ENCODE measurements at regions not wholly inside any gene's neighbourhood (a gene's known extent, or its start where the extent isn't known, plus 50 kb on each side); places are given as distances from the start of the nearest gene placed in this dataset.
A peak's percentile ranks its signal among the peaks of the same experiment; 100 is the strongest.
"Not testable (repeated sequence)": the region's sequence is repeated elsewhere in the genome, so short reads cannot be mapped to it uniquely, and the experiment has no call there.

DNA sequence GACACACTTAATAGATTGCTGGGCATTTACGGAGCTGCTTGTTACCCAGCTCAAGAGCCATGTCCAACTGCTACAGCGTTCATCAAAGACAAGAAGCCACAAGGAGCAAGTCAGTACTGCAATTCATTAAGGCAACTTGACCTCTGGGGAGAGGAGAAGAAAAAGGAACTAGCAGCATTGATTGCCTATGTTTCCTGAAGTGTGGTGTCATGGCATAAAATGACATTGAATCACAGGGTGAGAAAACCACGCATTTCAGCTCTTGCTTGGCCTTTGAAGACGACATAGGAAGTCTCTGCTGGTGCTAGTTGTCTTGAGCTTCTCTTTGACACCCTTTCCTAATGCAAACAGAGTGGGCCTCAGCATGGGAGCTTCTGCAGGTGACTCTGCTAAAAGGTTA is 139.1 kb downstream of the CDH26 start:
- no peak for DNase-seq (ENCODE audit: low read depth)

GRCh38 chr20:60100780-60101179 is 142.6 kb downstream of the CDH26 start:
- no peak for DNase-seq (ENCODE audit: low read depth)

GRCh38 chr20:60101201-60101890 is 143.1 kb downstream of the CDH26 start:
- no peak for DNase-seq (ENCODE audit: low read depth)

DNA sequence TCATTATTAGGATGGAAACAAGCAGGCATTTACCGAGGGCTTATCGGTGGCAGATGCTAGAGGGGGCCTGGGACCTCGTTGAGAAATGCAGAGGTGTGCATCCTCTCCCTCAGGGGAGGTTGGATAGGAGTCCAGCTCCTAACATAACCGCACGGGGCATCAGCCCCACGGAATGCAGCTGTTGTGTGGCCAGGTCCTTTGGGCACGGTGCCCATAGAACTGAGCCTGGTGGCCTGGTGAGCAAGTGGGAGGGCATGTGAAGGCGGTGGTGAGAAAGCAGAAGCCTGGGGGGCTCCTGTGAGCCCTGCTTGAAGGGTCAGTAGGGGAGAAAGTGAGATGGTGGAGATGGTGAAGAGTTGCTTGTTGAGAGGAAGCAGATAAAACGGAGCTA is 143.7 kb downstream of the CDH26 start:
- DNase-seq (ENCODE audit: low read depth) = no peak

GRCh38 chr20:60102665-60103210 is 144.5 kb downstream of the CDH26 start:
- no peak for DNase-seq (ENCODE audit: low read depth)

GRCh38 chr20:60104993-60105803 is 147.0 kb downstream of the CDH26 start:
- no peak for DNase-seq (ENCODE audit: low read depth)

DNA sequence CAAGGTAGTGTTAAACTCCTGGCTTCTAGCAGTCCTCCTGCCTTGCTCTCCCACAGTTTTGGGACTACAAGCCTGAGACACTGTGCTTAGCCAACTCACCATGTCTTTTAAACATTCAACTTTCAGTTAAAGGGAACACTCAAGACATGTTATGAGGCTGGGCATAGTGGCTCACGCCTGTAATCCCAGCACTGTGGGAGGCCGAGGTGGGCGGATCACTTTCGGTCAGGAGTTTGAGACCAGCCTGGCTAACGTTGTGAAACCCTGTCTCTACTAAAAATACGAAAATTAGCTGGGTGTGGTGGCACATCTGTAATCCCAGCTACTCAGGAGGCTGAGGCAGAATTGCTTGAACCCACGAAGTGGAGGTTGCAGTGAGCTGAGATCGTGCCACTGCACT is 148.0 kb downstream of the CDH26 start:
- DNase-seq (ENCODE audit: low read depth) = not testable (repeated sequence)

DNA sequence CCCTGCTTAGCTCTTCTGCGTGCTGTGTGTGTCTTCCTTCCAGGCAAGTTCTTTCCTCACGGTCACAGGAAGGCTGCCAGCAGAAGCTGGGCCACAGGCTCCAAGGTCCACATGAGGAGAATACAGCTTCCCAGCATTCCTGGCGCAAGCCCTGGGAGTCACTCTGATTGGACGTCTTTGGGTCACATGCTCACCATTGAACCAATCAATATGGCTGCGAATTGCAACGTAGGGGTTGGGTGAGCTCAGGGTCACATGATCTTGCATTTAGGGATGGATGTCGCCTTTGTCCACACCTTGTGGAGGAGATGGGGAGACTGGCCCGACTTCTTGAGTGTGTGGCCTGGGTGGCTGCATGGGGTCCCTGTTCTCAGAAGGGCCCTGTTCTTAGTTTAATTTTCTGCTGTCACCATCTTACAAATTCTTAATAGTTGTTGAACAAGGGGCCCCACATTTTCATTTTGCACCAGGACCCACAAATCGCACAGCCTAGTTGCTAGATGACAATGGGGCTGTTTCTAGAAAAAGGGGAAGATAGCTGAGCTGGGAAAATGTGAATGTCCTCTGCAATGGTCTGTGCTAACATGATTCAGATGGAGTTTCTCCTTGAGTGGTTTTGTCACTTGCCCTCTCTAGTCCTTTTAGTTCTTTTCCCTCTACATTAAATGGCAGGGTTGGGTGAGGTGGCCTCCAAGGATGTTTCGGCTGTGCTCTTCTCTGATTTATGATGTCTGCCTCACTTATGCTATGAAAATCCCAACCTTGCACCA is 149.6 kb downstream of the CDH26 start:
- no peak for DNase-seq (ENCODE audit: low read depth)

DNA sequence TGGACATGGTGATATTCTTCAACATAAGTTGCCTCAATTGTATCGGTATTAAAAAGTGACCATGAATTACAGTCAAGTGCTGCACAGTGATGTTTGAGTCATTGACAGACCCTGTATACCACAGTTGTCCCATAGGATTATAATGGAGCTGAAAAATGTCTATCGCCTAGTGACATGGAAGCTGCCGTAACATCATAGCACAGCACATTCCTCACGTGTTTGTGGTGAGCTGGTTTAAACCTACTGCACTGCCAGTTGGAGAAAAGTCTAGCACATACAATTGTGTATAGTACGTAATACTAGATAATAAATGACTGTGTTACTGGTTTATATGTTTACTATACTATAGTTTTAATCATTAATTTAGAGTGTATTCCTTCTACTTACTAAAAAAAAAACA is 150.2 kb downstream of the CDH26 start:
- peak; percentile 11 for DNase-seq (ENCODE audit: low read depth)

- no peak for DNase-seq (ENCODE audit: low read depth)
These were observed 155.0 kb downstream of the CDH26 start for GRCh38 chr20:60113024-60113724.

DNA sequence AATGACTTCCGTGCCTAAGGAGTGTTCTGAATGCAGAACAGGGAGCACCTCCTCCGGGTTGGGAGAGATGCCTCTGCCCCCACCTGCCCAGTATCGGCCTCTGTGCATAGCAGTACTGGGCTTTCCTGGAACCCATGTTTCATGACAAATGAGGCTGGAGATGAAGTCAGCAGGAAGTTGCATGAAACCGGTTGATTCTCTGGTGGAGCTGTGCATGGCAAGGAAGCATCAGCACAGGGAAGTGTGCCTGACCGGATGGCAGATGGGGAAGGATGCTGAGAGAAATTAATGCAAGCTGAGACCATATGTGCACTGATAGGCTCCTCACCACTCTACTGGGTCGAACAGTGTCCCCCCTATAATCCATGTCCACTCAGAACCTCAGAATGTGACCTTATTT is 155.5 kb downstream of the CDH26 start:
- DNase-seq (ENCODE audit: low read depth) = no peak

GRCh38 chr20:60115451-60115850 is 157.2 kb downstream of the CDH26 start:
- no peak for DNase-seq (ENCODE audit: low read depth)

DNA sequence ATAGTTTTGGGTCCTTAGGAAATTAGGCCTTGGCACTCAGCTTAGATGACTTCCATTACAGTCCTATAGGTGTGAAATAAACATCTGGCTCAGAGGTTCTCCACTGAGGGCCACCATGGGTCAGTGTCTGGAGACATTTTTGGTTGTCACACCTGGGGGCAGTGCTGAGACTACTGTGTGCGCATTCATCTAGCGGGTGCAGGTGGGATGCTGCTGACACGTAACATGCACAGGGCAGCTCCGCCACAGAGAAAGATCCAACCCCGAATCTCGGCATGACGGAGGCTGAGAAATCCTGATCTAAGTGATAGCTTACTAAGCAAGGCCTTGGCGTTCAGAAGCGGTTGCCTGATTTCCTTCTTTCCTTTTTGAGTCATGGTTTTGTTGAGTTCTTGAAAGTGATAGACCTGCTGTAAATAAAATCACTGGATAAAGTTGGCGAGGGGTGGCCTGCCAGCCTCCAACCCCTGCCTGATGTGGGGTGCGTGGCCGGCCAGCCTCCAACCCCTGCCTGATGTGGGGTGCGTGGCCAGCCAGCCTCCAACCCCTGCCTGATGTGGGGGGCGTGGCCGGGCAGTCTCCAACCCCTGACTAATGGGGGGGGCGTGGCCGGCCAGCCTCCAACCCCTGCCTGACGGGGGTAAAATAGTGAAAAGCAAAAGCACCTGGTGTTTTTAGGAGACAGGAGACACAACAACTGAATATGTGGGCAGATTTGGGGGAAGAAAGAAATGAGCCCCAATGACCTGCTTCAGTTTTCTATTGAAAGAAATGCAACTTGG is 158.1 kb downstream of the CDH26 start:
- DNase-seq (ENCODE audit: low read depth) = no peak

DNA sequence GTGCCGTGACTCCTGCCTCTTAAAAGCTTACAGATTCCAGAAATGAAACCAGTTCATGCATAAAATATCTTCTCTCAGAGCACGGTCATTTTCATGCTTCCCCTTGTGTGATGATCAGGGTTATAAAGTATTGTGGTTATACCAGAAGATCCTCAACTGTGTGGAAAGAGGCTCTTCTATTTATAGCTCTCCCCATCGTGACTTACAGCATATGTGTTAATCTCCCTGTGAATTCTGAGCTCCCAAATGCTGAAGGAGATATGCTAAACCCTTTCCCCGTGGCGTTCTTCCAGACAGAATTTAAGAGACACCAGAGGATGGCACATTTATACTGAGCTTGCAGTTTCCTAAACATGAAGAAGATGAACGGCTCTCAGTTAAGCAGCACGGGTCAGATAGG is 158.8 kb downstream of the CDH26 start:
- peak; percentile 47 for DNase-seq (ENCODE audit: low read depth)

DNA sequence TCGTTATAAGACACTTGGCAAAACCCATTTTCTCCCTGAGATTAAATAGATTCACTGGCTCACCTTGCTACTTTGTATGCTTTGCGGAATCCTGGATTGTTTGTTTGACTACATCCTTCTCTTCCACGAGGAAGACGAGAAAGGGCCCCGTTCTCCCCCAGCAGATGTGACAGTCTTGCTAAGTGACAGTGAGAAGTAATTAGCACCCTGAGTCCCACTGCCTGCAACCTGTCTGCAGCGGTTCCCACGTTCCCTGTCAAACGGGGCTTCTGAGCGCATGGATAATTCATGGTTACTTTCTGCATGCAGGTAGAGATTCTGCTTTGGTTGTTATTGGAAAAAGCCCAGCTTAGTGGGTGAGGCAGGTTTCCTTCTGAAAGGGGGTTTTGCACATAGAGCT is 163.7 kb downstream of the CDH26 start:
- DNase-seq (ENCODE audit: low read depth) = no peak

DNA sequence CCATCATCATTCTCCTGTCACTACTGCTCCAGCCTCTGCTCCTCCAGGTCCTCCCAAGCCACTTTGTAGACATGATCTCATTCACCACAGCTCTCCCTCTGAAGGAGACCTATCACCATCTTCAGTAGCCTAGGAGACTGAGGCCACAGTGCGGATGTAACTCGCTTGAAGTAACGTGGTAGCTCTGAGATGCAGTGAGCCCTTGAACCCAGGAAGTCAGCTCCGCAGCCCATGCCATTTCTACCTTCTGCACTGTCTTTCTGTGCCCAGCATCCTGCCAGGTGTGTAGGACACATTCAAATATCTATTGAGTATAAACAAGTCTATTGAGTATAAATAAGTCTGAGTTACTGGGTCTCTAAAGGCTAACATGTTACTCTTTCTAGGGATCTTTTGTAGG is 164.4 kb downstream of the CDH26 start:
- DNase-seq (ENCODE audit: low read depth) = no peak

DNA sequence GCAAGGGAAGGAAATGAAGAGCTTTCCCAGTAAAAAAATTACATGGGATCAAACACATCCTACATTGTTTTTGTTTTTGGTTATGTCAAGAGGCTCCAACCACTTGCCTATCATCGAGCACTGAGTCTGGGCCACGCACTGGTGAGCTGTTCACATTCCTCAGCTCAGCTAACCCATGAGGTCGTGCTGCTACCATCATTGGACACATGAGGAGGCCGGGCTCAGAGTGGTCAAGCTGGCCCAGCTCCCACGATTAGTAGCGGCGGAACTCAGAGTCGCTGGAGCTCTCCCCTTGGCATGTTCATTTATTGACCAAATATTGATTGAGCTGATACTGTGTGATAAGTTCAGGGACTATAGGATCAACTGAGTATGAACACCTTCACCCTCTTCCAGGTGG is 164.9 kb downstream of the CDH26 start:
- DNase-seq (ENCODE audit: low read depth) = no peak

GRCh38 chr20:60123652-60124051 is 165.4 kb downstream of the CDH26 start:
- no peak for DNase-seq (ENCODE audit: low read depth)

DNA sequence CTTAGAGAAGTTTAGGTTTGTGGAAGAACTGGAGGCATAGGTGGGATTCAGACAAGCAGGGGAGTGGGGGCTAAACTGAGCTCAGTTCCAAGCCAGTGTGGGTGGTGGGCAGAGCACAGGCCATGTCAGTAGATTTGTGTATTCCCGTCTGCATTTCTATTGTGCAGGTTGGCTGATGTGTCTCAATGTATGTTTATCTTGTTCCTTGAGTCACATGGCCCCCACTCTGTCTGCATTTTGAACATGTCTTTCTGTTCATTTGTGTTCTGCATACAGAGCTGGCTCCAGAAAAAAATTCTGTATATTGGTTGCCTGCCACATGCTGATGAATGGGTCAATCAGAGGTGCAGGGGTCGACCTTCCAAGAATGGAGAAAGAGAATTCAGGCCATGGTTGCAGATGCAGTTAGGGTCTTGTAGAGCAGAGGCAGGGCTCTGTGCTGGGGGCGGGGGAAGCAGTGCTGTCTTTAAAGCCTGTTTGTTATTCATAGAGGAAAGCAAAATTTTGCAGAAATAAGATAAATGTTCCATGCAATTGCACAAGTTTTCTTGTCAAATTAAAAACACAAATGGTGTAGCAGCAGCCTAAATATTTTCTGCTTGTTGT is 166.7 kb downstream of the CDH26 start:
- DNase-seq (ENCODE audit: low read depth) = no peak

DNA sequence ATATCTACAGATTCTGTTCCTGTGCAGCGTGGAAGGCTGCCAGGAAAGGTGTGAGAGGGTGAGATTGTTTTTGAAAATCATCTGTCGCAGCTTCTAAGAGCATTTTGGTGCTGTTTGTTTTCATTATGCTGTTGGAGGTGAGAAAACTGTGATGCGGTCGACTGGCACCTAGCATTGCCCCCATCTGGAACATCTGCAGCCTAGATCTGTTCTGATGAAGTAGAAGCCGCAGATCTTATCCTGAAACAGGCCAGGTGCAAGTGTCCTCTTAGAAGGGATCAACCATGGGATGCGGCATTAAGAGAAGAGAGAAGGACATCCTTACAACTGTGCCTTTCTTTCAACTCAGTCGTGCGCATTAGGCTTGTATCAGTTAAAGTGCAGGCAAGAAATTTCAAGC is 167.3 kb downstream of the CDH26 start:
- DNase-seq (ENCODE audit: low read depth) = no peak

GRCh38 chr20:60126975-60127374 is 168.8 kb downstream of the CDH26 start:
- no peak for DNase-seq (ENCODE audit: low read depth)
